Common myeloid progenitor, CD34-positive (primary cell): ENCODE measurements at regions not wholly inside any gene's neighbourhood (a gene's known extent, or its start where the extent isn't known, plus 50 kb on each side); places are given as distances from the start of the nearest gene placed in this dataset.
A peak's percentile ranks its signal among the peaks of the same experiment; 100 is the strongest.
"Not testable (repeated sequence)": the region's sequence is repeated elsewhere in the genome, so short reads cannot be mapped to it uniquely, and the experiment has no call there.

Experiments used
- CTCF ChIA-PET: fragments of 350-600 bp; sonication (Branson Sonifier 250); formaldehyde crosslinking; loops from one replicate; lab custom pipeline; 2021; ENCODE audit warnings: antibody characterized with exemption; lab: Charles Lee
- POLR2A ChIA-PET: fragments of 350-600 bp; sonication (Branson Sonifier 250); formaldehyde crosslinking; loops from one replicate; lab custom pipeline; 2021; ENCODE audit warnings: antibody characterized with exemption; lab: Charles Lee
- DNase-seq, 3 donors: peaks; one replicate each; pipeline versions ENCODE4 v3.0.0 to v3.0.0-alpha.2; 2013
- H3K27ac ChIP-seq, 2 experiments: 1 replicate in 1 of 2; 2 replicates in 1 of 2; pipeline ENCODE4 v1.7.0; 2013; ENCODE audit warnings: inconsistent platforms in 2 of 2, low read length in 2 of 2, mild to moderate bottlenecking in 2 of 2, low read depth in 1 of 2, moderate library complexity in 1 of 2; ENCODE audit not compliant: severe bottlenecking in 2 of 2, insufficient read depth in 1 of 2, poor library complexity in 1 of 2
- H3K27me3 ChIP-seq, 5 experiments: replicated peaks in 2 of 5; 1 replicate in 3 of 5; 2 replicates in 2 of 5; pipeline versions ENCODE4 v1.6.1 to v1.7.0; 2013; ENCODE audit warnings: low read length in 4 of 5, mild to moderate bottlenecking in 2 of 5, moderate library complexity in 2 of 5, inconsistent platforms in 1 of 5; ENCODE audit not compliant: insufficient read depth in 5 of 5, control insufficient read depth in 4 of 5
- H3K36me3 ChIP-seq, 4 experiments: 1 replicate in 2 of 4; 2 replicates in 2 of 4; pipeline versions ENCODE4 v1.6.1 to v1.7.0; 2013; ENCODE audit warnings: low read length in 3 of 4, control low read depth in 1 of 4, mild to moderate bottlenecking in 1 of 4; ENCODE audit not compliant: control insufficient read depth in 4 of 4, insufficient read depth in 4 of 4
- H3K4me1 ChIP-seq, 4 experiments: 1 replicate in 3 of 4; 2 replicates in 1 of 4; pipeline versions ENCODE4 v1.6.1 to v1.7.1; 2013; ENCODE audit warnings: low read length in 3 of 4, mild to moderate bottlenecking in 3 of 4, control low read depth in 1 of 4, inconsistent platforms in 1 of 4, moderate library complexity in 1 of 4; ENCODE audit not compliant: control insufficient read depth in 4 of 4, insufficient read depth in 4 of 4; ENCODE audit errors: control extremely low read depth in 1 of 4
- H3K4me3 ChIP-seq, 7 experiments: 1 replicate in 4 of 7; 2 replicates in 3 of 7; pipeline versions ENCODE4 v1.5.1 to v1.7.0; 2013; ENCODE audit warnings: mild to moderate bottlenecking in 7 of 7, low read length in 6 of 7, moderate library complexity in 6 of 7, inconsistent platforms in 2 of 7, low read depth in 2 of 7, control low read depth in 1 of 7; ENCODE audit not compliant: insufficient read depth in 4 of 7, control insufficient read depth in 1 of 7; ENCODE audit errors: extremely low read depth in 1 of 7
- H3K9me3 ChIP-seq, 5 experiments: 1 replicate in 4 of 5; 2 replicates in 1 of 5; pipeline versions ENCODE4 v1.6.1 to v1.7.1; 2013; ENCODE audit warnings: low read length in 4 of 5, mild to moderate bottlenecking in 2 of 5, inconsistent platforms in 1 of 5, low read depth in 1 of 5, moderate library complexity in 1 of 5; ENCODE audit not compliant: control insufficient read depth in 4 of 5, insufficient read depth in 2 of 5; ENCODE audit errors: control extremely low read depth in 1 of 5
- WGBS: methylation state at CpG from one replicate; pipeline ENCODE4 v1.1.5; 2013; ENCODE audit not compliant: insufficient coverage; 5-methylcytosine and 5-hydroxymethylcytosine counted together

GRCh38 chr7:140260352-140261104 lies 83.7 kb upstream of the KDM7A start:
- Histone ChIP-seq H3K4me1 (peaks cover 0 to 12% (median 8%) of the 10 kb centered on the region in 4 experiments), H3K36me3 (no peaks in the 10 kb centered on the region), H3K27me3 (peaks cover 0 to 2% (median 0%) of the 10 kb centered on the region in 5 experiments), H3K9me3 (peaks cover 0 to 6% (median 0%) of the 10 kb centered on the region in 5 experiments), H3K4me3 (no peak overlapping the region), H3K27ac (no peak overlapping the region)
- POLR2A ChIA-PET, result interaction anchor here (0.8 kb wide), 1 partner anchor 8 kb away, joined by 4 read pairs; no protein-coding TSS in a partner anchor
- DNase-seq, result peak in 1 of 3 donors; percentile 21
- 73% methylated on average over 4 of the region's 10 CpGs for WGBS
- CTCF ChIA-PET, result interaction anchor here (1.1 to 2.7 kb wide), 4 partner anchors 10 to 84 kb away, joined by 3 to 11 read pairs (median 4); partner anchors contain the start of gene KDM7A

GRCh38 chr7:140257278-140257677 lies 80.5 kb upstream of the KDM7A start:
- WGBS, result no CpG with 5 or more reads among the region's 3 CpGs
- H3K27ac ChIP-seq, CTCF ChIA-PET, H3K27me3 ChIP-seq, H3K36me3 ChIP-seq, H3K9me3 ChIP-seq, H3K4me3 ChIP-seq, POLR2A ChIA-PET, DNase-seq: not testable (repeated sequence)
- peaks cover 10 to 34% (median 27%) of the 10 kb centered on the region in 4 experiments for H3K4me1 ChIP-seq

GRCh38 chr7:140254976-140255375 lies 78.2 kb upstream of the KDM7A start:
- H3K27ac ChIP-seq, H3K4me3 ChIP-seq, H3K9me3 ChIP-seq, H3K36me3 ChIP-seq, H3K27me3 ChIP-seq, DNase-seq, POLR2A ChIA-PET: not testable (repeated sequence)
- 96% methylated on average over 8 of the region's 9 CpGs for WGBS
- CTCF ChIA-PET, result interaction anchor here (6.4 kb wide), 1 partner anchor 12 kb away, joined by 35 read pairs; no protein-coding TSS in a partner anchor
- peaks cover 10 to 26% (median 25%) of the 10 kb centered on the region in 4 experiments for H3K4me1 ChIP-seq

GRCh38 chr7:140249036-140249806 lies 72.4 kb upstream of the KDM7A start:
- H3K9me3 ChIP-seq, result peaks cover 0 to 4% (median 0%) of the 10 kb centered on the region in 5 experiments
- ChIA-PET CTCF (interaction anchor here (1.5 to 2.6 kb wide), 2 partner anchors 11 kb away, joined by 6 to 8 read pairs; no protein-coding TSS in a partner anchor), POLR2A (interaction anchor here (0.6 kb wide), 1 partner anchor 467 kb away, joined by 3 read pairs; no protein-coding TSS in a partner anchor)
- H3K27ac ChIP-seq, result no peak overlapping the region
- no peaks in the 10 kb centered on the region for H3K36me3 ChIP-seq
- no peaks in the 10 kb centered on the region for H3K27me3 ChIP-seq
- H3K4me3 ChIP-seq, result no peak overlapping the region
- DNase-seq, result no peak
- peaks cover 10 to 24% (median 21%) of the 10 kb centered on the region in 4 experiments for H3K4me1 ChIP-seq
- WGBS, result 100% methylated on average over 1 of the region's 3 CpGs

- ChIA-PET POLR2A (no interaction called here), CTCF (no interaction called here)
- peaks cover 0 to 4% (median 0%) of the 10 kb centered on the region in 5 experiments for H3K9me3 ChIP-seq
- H3K27ac ChIP-seq, result no peak overlapping the region
- no peaks in the 10 kb centered on the region for H3K36me3 ChIP-seq
- no peak overlapping the region for H3K4me3 ChIP-seq
- DNase-seq, result no peak
- peaks cover 3 to 18% (median 9%) of the 10 kb centered on the region in 4 experiments for H3K4me1 ChIP-seq
- no CpG with 5 or more reads among the region's 3 CpGs for WGBS
- no peaks in the 10 kb centered on the region for H3K27me3 ChIP-seq
These were observed 70.8 kb upstream of the KDM7A start for GRCh38 chr7:140247559-140247958.

- ChIA-PET CTCF (no interaction called here), POLR2A (no interaction called here)
- peaks cover 11 to 20% (median 18%) of the 10 kb centered on the region in 4 experiments for H3K4me1 ChIP-seq
- no peaks in the 10 kb centered on the region for H3K36me3 ChIP-seq
- peaks cover 0 to 4% (median 0%) of the 10 kb centered on the region in 5 experiments for H3K9me3 ChIP-seq
- no peak overlapping the region for H3K27ac ChIP-seq
- H3K4me3 ChIP-seq, result no peak overlapping the region
- H3K27me3 ChIP-seq, result no peaks in the 10 kb centered on the region
- WGBS, result 100% methylated on average over 6 of the region's 7 CpGs
- no peak for DNase-seq
These were observed 68.9 kb upstream of the KDM7A start for GRCh38 chr7:140245611-140246105.
